ENCODE measurements at regions not wholly inside any gene's neighbourhood (a gene's known extent, or its start where the extent isn't known, plus 50 kb on each side); places are given as distances from the start of the nearest gene placed in this dataset.

DNA sequence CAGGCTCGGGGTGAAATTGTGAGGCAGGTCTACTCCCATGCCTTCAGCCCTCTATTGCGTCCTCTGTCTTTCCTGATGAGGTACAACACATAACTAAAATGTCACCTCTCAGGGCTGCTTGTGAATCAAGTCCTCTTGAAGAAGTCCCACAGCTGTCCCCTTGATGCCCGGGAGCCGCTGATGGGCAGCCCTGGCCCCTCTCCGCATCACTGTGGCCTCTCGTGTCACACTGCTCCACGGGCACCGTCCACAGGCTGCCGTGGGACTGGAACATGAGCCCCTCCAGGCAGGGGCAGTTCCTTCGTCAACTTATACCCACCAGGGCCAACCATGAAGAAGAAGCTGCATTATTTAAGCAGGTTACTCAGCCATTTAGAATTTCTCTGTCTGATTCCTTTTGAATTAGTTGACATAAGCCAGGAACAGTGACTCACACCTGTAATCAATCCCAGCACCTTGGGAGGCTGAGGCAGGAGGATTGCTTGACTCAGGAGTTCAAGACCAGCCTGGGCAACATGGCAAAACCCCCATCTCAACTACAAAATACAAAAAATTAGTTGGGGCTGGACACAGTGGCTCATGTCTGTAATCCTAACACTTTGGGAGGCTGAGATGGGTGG lies 58.5 kb upstream of the UBE3C start:
- H3K27me3 Mint-ChIP-seq (ENCODE audit: insufficient read depth, low read depth, poor library complexity) = peaks cover 30% of the 10 kb centered on the region

DNA sequence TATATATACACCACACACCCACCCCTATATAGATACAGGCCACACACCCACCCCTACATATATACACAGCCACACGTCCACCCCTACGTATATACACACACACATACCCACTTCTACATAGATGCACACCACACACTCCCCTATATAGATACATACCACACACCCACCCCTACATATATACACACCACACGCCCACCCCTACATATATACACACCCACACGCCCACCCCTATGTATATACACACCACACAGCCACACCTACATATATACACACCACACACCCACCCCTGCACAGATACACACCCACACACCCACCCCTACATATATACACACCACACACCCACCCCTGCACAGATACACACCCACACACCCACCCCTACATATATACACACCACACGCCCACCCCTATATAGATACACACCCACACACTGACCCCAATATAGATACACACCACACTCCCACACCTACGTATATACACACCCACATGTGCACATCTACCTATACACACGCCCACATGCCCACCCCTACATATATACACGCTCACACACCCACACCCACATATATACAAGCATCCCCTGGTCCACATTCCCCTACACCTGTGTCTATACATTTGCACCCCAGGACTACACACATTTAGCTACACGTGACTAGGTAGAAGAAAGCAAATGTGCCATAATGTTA lies 52.1 kb upstream of the UBE3C start:
- no peak overlapping the region for H3K4me3 Mint-ChIP-seq
- no peak overlapping the region for H3K27ac Mint-ChIP-seq
- Histone ChIP-seq H4K20me1 (replicated peaks; ENCODE audit: insufficient read depth) (no peaks in the 10 kb centered on the region), H3K9me2 (ENCODE audit: insufficient read depth) (no peaks in the 10 kb centered on the region), H3K36me3 (ENCODE audit: insufficient read depth) (peaks cover 4% of the 10 kb centered on the region; the same call in 1 of the 2 replicates), H3K79me2 (replicated peaks; ENCODE audit: insufficient read depth) (no peaks in the 10 kb centered on the region), H2AFZ (no peak overlapping the region), H3K27me3 (ENCODE audit: insufficient read depth) (no peaks in the 10 kb centered on the region), H3K27ac (ENCODE audit: low read depth) (no peak overlapping the region), H3K4me2 (no peak overlapping the region), H3F3A (replicated peaks; ENCODE audit: low read depth) (no peaks in the 10 kb centered on the region), H3K4me3 (no peak overlapping the region), H3K4me1 (ENCODE audit: insufficient read depth) (no peaks in the 10 kb centered on the region)
- no peaks in the 10 kb centered on the region for H3K27me3 Mint-ChIP-seq (ENCODE audit: insufficient read depth, low read depth, poor library complexity)
- H3K4me1 Mint-ChIP-seq = no peaks in the 10 kb centered on the region
- H3K36me3 Mint-ChIP-seq (ENCODE audit: low read depth) = peaks cover 12% of the 10 kb centered on the region
- DNase-seq (ENCODE audit: low spot score) = no peak
- H3K9me3 Mint-ChIP-seq = peaks cover 28% of the 10 kb centered on the region
- ATAC-seq = no peak
- TF ChIP-seq, protein P1, sequence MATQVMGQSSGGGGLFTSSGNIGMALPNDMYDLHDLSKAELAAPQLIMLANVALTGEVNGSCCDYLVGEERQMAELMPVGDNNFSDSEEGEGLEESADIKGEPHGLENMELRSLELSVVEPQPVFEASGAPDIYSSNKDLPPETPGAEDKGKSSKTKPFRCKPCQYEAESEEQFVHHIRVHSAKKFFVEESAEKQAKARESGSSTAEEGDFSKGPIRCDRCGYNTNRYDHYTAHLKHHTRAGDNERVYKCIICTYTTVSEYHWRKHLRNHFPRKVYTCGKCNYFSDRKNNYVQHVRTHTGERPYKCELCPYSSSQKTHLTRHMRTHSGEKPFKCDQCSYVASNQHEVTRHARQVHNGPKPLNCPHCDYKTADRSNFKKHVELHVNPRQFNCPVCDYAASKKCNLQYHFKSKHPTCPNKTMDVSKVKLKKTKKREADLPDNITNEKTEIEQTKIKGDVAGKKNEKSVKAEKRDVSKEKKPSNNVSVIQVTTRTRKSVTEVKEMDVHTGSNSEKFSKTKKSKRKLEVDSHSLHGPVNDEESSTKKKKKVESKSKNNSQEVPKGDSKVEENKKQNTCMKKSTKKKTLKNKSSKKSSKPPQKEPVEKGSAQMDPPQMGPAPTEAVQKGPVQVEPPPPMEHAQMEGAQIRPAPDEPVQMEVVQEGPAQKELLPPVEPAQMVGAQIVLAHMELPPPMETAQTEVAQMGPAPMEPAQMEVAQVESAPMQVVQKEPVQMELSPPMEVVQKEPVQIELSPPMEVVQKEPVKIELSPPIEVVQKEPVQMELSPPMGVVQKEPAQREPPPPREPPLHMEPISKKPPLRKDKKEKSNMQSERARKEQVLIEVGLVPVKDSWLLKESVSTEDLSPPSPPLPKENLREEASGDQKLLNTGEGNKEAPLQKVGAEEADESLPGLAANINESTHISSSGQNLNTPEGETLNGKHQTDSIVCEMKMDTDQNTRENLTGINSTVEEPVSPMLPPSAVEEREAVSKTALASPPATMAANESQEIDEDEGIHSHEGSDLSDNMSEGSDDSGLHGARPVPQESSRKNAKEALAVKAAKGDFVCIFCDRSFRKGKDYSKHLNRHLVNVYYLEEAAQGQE (IDR thresholded peaks at IDR 0.05; ENCODE audit: unreplicated experiment) = no peak
- TF ChIP-seq, protein P2, sequence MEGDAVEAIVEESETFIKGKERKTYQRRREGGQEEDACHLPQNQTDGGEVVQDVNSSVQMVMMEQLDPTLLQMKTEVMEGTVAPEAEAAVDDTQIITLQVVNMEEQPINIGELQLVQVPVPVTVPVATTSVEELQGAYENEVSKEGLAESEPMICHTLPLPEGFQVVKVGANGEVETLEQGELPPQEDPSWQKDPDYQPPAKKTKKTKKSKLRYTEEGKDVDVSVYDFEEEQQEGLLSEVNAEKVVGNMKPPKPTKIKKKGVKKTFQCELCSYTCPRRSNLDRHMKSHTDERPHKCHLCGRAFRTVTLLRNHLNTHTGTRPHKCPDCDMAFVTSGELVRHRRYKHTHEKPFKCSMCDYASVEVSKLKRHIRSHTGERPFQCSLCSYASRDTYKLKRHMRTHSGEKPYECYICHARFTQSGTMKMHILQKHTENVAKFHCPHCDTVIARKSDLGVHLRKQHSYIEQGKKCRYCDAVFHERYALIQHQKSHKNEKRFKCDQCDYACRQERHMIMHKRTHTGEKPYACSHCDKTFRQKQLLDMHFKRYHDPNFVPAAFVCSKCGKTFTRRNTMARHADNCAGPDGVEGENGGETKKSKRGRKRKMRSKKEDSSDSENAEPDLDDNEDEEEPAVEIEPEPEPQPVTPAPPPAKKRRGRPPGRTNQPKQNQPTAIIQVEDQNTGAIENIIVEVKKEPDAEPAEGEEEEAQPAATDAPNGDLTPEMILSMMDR (conservative IDR thresholded peaks at IDR 0.05; ENCODE audit: low read depth in 2 of 2) = no peak
- TF ChIP-seq CREB1 (CRISPR knock-in tag; IDR thresholded peaks at IDR 0.05; ENCODE audit: low read depth) (no peak), NANOG (IDR thresholded peaks at IDR 0.05; ENCODE audit: borderline replicate concordance) (no peak), STAT1 (IDR thresholded peaks at IDR 0.05; ENCODE audit: unreplicated experiment) (no peak), ZNF114 (CRISPR knock-in tag; IDR thresholded peaks at IDR 0.05) (no peak)

More for the DNA sequence above, 58.5 kb upstream of the UBE3C start:
- Histone ChIP-seq H3K9me2 (ENCODE audit: insufficient read depth) (no peaks in the 10 kb centered on the region), H2AFZ (no peak overlapping the region), H3K27me3 (ENCODE audit: insufficient read depth) (peaks cover 24% of the 10 kb centered on the region), H3K4me1 (ENCODE audit: insufficient read depth) (peaks cover 3% of the 10 kb centered on the region; the same call in 1 of the 2 replicates), H4K20me1 (replicated peaks; ENCODE audit: insufficient read depth) (no peaks in the 10 kb centered on the region), H3K79me2 (replicated peaks; ENCODE audit: insufficient read depth) (no peaks in the 10 kb centered on the region), H3K36me3 (ENCODE audit: insufficient read depth) (peaks cover 4% of the 10 kb centered on the region; the same call in 1 of the 2 replicates), H3F3A (replicated peaks; ENCODE audit: low read depth) (0 out of 2 replicates have a peak, but pooled peaks cover 4% of the 10 kb centered on the region), H3K27ac (ENCODE audit: low read depth) (no peak overlapping the region), H3K4me2 (no peak overlapping the region), H3K4me3 (no peak overlapping the region)
- Mint-ChIP-seq H3K36me3 (ENCODE audit: low read depth) (peaks cover 11% of the 10 kb centered on the region), H3K4me1 (peaks cover 5% of the 10 kb centered on the region; the same call in 2 of the 3 replicates), H3K4me3 (no peak overlapping the region), H3K9me3 (peaks cover 22% of the 10 kb centered on the region), H3K27ac (no peak overlapping the region)
- DNase-seq (ENCODE audit: low spot score) (no peak), ATAC-seq (no peak)
- TF ChIP-seq, protein P1 (IDR thresholded peaks at IDR 0.05; ENCODE audit: unreplicated experiment) = no peak
- no peak for TF ChIP-seq CREB1 (CRISPR knock-in tag; IDR thresholded peaks at IDR 0.05; ENCODE audit: low read depth)
- TF ChIP-seq NANOG (IDR thresholded peaks at IDR 0.05; ENCODE audit: borderline replicate concordance) = no peak
- no peak for TF ChIP-seq POLR2AphosphoS5 (IDR thresholded peaks at IDR 0.05; ENCODE audit: low read depth)
- TF ChIP-seq, protein P2 (conservative IDR thresholded peaks at IDR 0.05; ENCODE audit: low read depth in 2 of 2) = no peak
